ENCODE measurements at regions not wholly inside any gene's neighbourhood (a gene's known extent, or its start where the extent isn't known, plus 50 kb on each side); places are given as distances from the start of the nearest gene placed in this dataset.

DNA sequence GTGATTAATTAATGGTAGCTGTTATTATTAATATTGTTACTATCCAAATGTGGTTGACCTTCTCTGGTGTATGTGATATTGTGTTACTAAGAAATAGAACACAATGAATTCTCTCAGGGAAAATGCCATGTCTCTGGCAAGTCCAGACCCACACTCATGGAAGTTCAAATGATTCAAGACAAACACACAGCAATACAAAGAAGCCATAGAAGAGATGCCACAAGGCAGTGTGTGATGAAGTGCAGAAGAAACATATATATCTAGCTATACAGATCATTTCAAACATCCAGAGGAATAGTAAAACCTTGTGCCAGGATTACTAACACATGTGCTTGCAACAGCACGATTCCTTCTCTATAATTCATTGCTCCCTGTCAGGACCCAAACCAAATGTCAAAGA lies 93.1 kb upstream of the SOD3 start:
- TF ChIP-seq, protein P1, sequence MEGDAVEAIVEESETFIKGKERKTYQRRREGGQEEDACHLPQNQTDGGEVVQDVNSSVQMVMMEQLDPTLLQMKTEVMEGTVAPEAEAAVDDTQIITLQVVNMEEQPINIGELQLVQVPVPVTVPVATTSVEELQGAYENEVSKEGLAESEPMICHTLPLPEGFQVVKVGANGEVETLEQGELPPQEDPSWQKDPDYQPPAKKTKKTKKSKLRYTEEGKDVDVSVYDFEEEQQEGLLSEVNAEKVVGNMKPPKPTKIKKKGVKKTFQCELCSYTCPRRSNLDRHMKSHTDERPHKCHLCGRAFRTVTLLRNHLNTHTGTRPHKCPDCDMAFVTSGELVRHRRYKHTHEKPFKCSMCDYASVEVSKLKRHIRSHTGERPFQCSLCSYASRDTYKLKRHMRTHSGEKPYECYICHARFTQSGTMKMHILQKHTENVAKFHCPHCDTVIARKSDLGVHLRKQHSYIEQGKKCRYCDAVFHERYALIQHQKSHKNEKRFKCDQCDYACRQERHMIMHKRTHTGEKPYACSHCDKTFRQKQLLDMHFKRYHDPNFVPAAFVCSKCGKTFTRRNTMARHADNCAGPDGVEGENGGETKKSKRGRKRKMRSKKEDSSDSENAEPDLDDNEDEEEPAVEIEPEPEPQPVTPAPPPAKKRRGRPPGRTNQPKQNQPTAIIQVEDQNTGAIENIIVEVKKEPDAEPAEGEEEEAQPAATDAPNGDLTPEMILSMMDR (conservative IDR thresholded peaks at IDR 0.05 in 1 of 2, IDR thresholded peaks at IDR 0.05 in 1 of 2; ENCODE audit: low read depth in 1 of 2, low read length in 2 of 2): no peak
- no peak for TF ChIP-seq EZH2 (IDR thresholded peaks at IDR 0.05; ENCODE audit: low read length, missing control alignments)
